ENCODE measurements at regions not wholly inside any gene's neighbourhood (a gene's known extent, or its start where the extent isn't known, plus 50 kb on each side); places are given as distances from the start of the nearest gene placed in this dataset.

DNA sequence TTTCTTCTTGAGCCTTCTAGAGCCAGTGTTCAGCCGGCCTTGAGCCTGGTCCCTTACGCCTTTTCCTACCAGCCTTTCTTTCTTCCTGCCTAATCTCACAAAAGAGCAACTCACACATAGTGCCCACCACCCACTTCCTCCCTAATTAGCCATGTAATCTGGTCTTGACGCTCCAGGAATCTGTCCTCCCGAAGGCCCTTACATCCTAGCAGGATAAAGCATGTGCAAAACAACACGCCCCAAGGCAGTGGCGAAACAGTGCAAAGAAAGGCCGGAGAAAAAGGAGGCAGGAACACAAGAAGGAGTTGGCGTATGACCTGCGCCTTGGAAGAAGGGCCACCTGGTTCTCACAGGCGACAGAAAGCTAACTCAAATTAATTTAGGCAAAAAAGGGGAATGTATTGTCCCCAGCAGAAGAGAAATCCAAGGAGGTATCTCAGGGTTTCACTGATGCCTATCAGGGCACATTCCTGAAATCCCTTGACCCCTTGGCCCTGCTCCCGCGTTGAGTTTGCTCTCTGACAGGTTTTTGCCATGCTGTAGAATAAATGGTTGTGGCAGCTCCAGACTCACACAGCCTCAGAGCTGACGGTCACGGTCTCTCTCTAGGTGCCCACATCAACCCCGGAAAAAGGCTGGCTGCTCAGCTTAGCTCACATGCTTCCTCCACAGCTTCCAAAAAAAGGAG lies 79.0 kb downstream of the ZNF281 start:
- TF ChIP-seq EZH2 (IDR thresholded peaks at IDR 0.05) (no peak), POLR2AphosphoS5 (IDR thresholded peaks at IDR 0.05; ENCODE audit: borderline replicate concordance, low read depth, low read length) (no peak), FOXP2 (optimal IDR thresholded peaks at IDR 0.05; ENCODE audit: control extremely low read depth, extremely low read length, insufficient read depth) (no peak)
